Heart left ventricle (tissue), 16 donors: ENCODE measurements at regions not wholly inside any gene's neighbourhood (a gene's known extent, or its start where the extent isn't known, plus 50 kb on each side); places are given as distances from the start of the nearest gene placed in this dataset.

Source experiments
- ATAC-seq, 4 donors: fragments of 200-7000 bp; cut with Tn5 transposase; one replicate each; pipeline ENCODE4 v1.9.1; 2020 to 2022; ENCODE audit warnings: moderate library complexity in 4 of 4, mild to moderate bottlenecking in 3 of 4, moderate number of reproducible peaks in 1 of 4
- DNase-seq, 5 donors: peaks; one replicate each; pipeline ENCODE4 v3.0.0-alpha.2; 2020
- H3K27ac ChIP-seq, 12 donors: fragments of 200-600 bp; sonication (generic) in 4 of 12; one replicate each; pipeline versions ENCODE4 v1.5.0 to v1.8.0; 2016 to 2022; ENCODE audit warnings: mild to moderate bottlenecking in 2 of 12
- H3K27me3 ChIP-seq, 9 donors: fragments of 200-600 bp; sonication (generic) in 2 of 9; one replicate each; pipeline versions ENCODE4 v1.5.1 to v1.8.0; 2016 to 2022; ENCODE audit warnings: mild to moderate bottlenecking in 3 of 9
- H3K36me3 ChIP-seq, 9 donors: fragments of 200-600 bp; sonication (generic) in 2 of 9; one replicate each; pipeline versions ENCODE4 v1.5.0 to v1.8.0; 2018 to 2022; ENCODE audit warnings: mild to moderate bottlenecking in 2 of 9
- H3K4me1 ChIP-seq, 12 donors: fragments of 200-600 bp; sonication (generic) in 4 of 12; one replicate each; pipeline versions ENCODE4 v1.5.0 to v1.8.0; 2016 to 2022; ENCODE audit warnings: mild to moderate bottlenecking in 3 of 12
- H3K4me3 ChIP-seq, 12 donors: fragments of 200-600 bp; sonication (generic) in 4 of 12; one replicate each; pipeline versions ENCODE4 v1.5.0 to v1.8.0; 2017 to 2022; ENCODE audit warnings: mild to moderate bottlenecking in 9 of 12, moderate library complexity in 4 of 12
- H3K9me3 ChIP-seq, 12 donors: fragments of 200-600 bp; sonication (generic) in 4 of 12; one replicate each; pipeline versions ENCODE4 v1.5.0 to v1.8.0; 2016 to 2022; ENCODE audit warnings: mild to moderate bottlenecking in 1 of 12
- CTCF ChIP-seq, 12 donors: fragments of 200-600 bp; sonication (generic) in 4 of 12; IDR thresholded peaks; one replicate each; pipeline versions ENCODE4 v1.5.0 to v1.8.0; 2018 to 2022; ENCODE audit warnings: antibody characterized with exemption in 12 of 12, mild to moderate bottlenecking in 5 of 12
- POLR2A ChIP-seq, 2 donors: fragments of 450-650 bp; IDR thresholded peaks; one replicate each; pipeline ENCODE4 v1.6.1; 2017; ENCODE audit warnings: antibody characterized with exemption in 2 of 2, mild to moderate bottlenecking in 2 of 2, moderate library complexity in 2 of 2
- WGBS, 4 donors: extraction: QIAGEN DNeasy Blood & Tissue Kit in 2 of 4; methylation state at CpG; one replicate each; pipeline versions ENCODE4 v1.1.5 to v1.1.7; 2013 to 2018; 5-methylcytosine and 5-hydroxymethylcytosine counted together
- intact Hi-C, 10 donors: fragments of 100-400 bp; cut with DNase I; formaldehyde crosslinking; loops; one replicate each; pipeline versions ENCODE4 v1.11.1 to v1.14.2; 2022
- donor health status: ischemic (EF 13 %, LVEDD 7.1; RV severe dilation, severe dysfunction).
- donor health status: healthy with polysubstance abuse.
- donor health status: DM: no; HTN: yes; CAD: no.
- donor health status: DM: no; HTN: no; CAD: no.
- donor health status: ischemic (EF 25% LVEDD 6.9; RV normal size, moderate dysfunction).
- donor health status: ischemic (EF 25% LVEDD 5.7; RV mildly dilated, moderate dysfunction).
- donor health status: healthy.
- donor health status: DM: yes; HTN: yes; CAD: no.
- donor health status: ischemic (EF 35%, LVEDD 5.7; RV mildly dilated, moderate dysfunction).
- donor health status: nonischemic (EF 11% LVEDD 7.7; RV severe dilation, severe dysfunction).
- donor health status: DM: yes; HTN: yes; CAD: no.
- donor health status: PGD.
- donor health status: ischemic (EF 29% LVEDD 5.4; RV normal size, mild dysfunction).
- donor health status: nonischemic (EF 23%, LVEDD 6.1; RV moderate dilation, normal function).

- no peak for ATAC-seq
- Histone ChIP-seq H3K4me1 (no peaks in the 10 kb centered on the region), H3K27me3 (no peaks in the 10 kb centered on the region), H3K27ac (no peak overlapping the region), H3K4me3 (no peak overlapping the region), H3K36me3 (no peaks in the 10 kb centered on the region), H3K9me3 (peaks cover 0 to 25% (median 4%) of the 10 kb centered on the region in 12 donors)
- intact Hi-C loops, result no loop called here
- no peak for TF ChIP-seq CTCF (IDR thresholded peaks at IDR 0.05)
- TF ChIP-seq POLR2A (IDR thresholded peaks at IDR 0.05), result no peak
- DNase-seq, result no peak
Measured at GRCh38 chr17:70897446-70897845, 728.1 kb downstream of the KCNJ2 start.

- ATAC-seq, result no peak
- Histone ChIP-seq H3K4me1 (no peaks in the 10 kb centered on the region), H3K4me3 (no peak overlapping the region), H3K27me3 (no peaks in the 10 kb centered on the region), H3K36me3 (no peaks in the 10 kb centered on the region), H3K27ac (no peak overlapping the region), H3K9me3 (peaks cover 0 to 15% (median 3%) of the 10 kb centered on the region in 12 donors)
- TF ChIP-seq CTCF (IDR thresholded peaks at IDR 0.05) (no peak), POLR2A (IDR thresholded peaks at IDR 0.05) (no peak)
- 74 to 92% (median 80%) methylated on average over 2 of the region's 2 CpGs for WGBS, 4 donors
- intact Hi-C loops, result no loop called here
- no peak for DNase-seq
Measured at GRCh38 chr17:70901870-70902269, 732.5 kb downstream of the KCNJ2 start.

- ATAC-seq (peak; percentile 75 to 96 (median 89)), DNase-seq (peak; percentile 50 to 79 (median 56))
- TF ChIP-seq POLR2A (IDR thresholded peaks at IDR 0.05) (no peak), CTCF (IDR thresholded peaks at IDR 0.05) (no peak)
- peaks cover 0 to 12% (median 3%) of the 10 kb centered on the region in 12 donors for H3K9me3 ChIP-seq
- H3K36me3 ChIP-seq, result no peaks in the 10 kb centered on the region
- H3K4me1 ChIP-seq, result no peaks in the 10 kb centered on the region
- no peaks in the 10 kb centered on the region for H3K27me3 ChIP-seq
- 26 to 45% (median 35%) methylated on average over 3 of the region's 3 CpGs for WGBS, 4 donors
- H3K4me3 ChIP-seq, result no peak overlapping the region
- intact Hi-C loops, result no loop called here
- H3K27ac ChIP-seq, result peak overlapping the region in 4 of 12 donors; percentile 44 to 67 (median 52)
Measured at GRCh38 chr17:70905796-70906195, 736.5 kb downstream of the KCNJ2 start.

- ATAC-seq, result peak in 3 of 4 donors; percentile 60 to 91 (median 69)
- peak in 1 of 5 donors; percentile 45 for DNase-seq
- TF ChIP-seq CTCF (IDR thresholded peaks at IDR 0.05), result no peak
- TF ChIP-seq POLR2A (IDR thresholded peaks at IDR 0.05), result no peak
- 16 to 24% (median 21%) methylated on average over 2 of the region's 2 CpGs for WGBS, 4 donors
- Histone ChIP-seq H3K9me3 (peaks cover 0 to 13% (median 2%) of the 10 kb centered on the region in 12 donors), H3K27ac (peak overlapping the region in 2 of 12 donors; percentile 28 to 58), H3K4me3 (no peak overlapping the region), H3K36me3 (no peaks in the 10 kb centered on the region), H3K4me1 (no peaks in the 10 kb centered on the region), H3K27me3 (no peaks in the 10 kb centered on the region)
- intact Hi-C loops, result no loop called here
Measured at GRCh38 chr17:70906808-70907207, 737.5 kb downstream of the KCNJ2 start.
